ENCODE measurements at regions not wholly inside any gene's neighbourhood (a gene's known extent, or its start where the extent isn't known, plus 50 kb on each side); places are given as distances from the start of the nearest gene placed in this dataset.

- Histone ChIP-seq H3K27me3 (no peaks in the 10 kb centered on the region), H3K9me3 (no peaks in the 10 kb centered on the region), H3K4me3 (no peak overlapping the region), H3K36me3 (no peaks in the 10 kb centered on the region), H3K27ac (no peak overlapping the region), H3K4me1 (no peaks in the 10 kb centered on the region)
- intact Hi-C loops (cut with DNase I): no loop called here
- ATAC-seq: no peak
- no peak for TF ChIP-seq CTCF (IDR thresholded peaks at IDR 0.05)
- DNase-seq: no peak
Measured at GRCh38 chr1:232452736-232453440, 177.0 kb downstream of the SIPA1L2 start.

- Histone ChIP-seq H3K9me3 (no peaks in the 10 kb centered on the region), H3K4me1 (no peaks in the 10 kb centered on the region), H3K36me3 (no peaks in the 10 kb centered on the region), H3K27ac (no peak overlapping the region), H3K4me3 (no peak overlapping the region), H3K27me3 (no peaks in the 10 kb centered on the region)
- intact Hi-C loops (cut with DNase I): no loop called here
- no peak for TF ChIP-seq CTCF (IDR thresholded peaks at IDR 0.05)
- no peak for DNase-seq
- no peak for ATAC-seq
Measured at GRCh38 chr1:232452117-232452516, 177.8 kb downstream of the SIPA1L2 start.

GRCh38 chr1:232451506-232451905 lies 178.4 kb downstream of the SIPA1L2 start:
- Histone ChIP-seq H3K27ac (no peak overlapping the region), H3K4me3 (no peak overlapping the region), H3K9me3 (no peaks in the 10 kb centered on the region), H3K36me3 (no peaks in the 10 kb centered on the region), H3K4me1 (no peaks in the 10 kb centered on the region), H3K27me3 (no peaks in the 10 kb centered on the region)
- DNase-seq (no peak), ATAC-seq (no peak)
- no peak for TF ChIP-seq CTCF (IDR thresholded peaks at IDR 0.05)
- intact Hi-C loops (cut with DNase I): no loop called here

- TF ChIP-seq CTCF (IDR thresholded peaks at IDR 0.05): no peak
- Histone ChIP-seq H3K27me3 (no peaks in the 10 kb centered on the region), H3K4me3 (no peak overlapping the region), H3K4me1 (no peaks in the 10 kb centered on the region), H3K36me3 (no peaks in the 10 kb centered on the region), H3K9me3 (no peaks in the 10 kb centered on the region), H3K27ac (no peak overlapping the region)
- DNase-seq (no peak), ATAC-seq (no peak)
- intact Hi-C loops (cut with DNase I): no loop called here
Measured at GRCh38 chr1:232450615-232451014, 179.3 kb downstream of the SIPA1L2 start.

GRCh38 chr1:232447125-232447524 lies 182.8 kb downstream of the SIPA1L2 start:
- Histone ChIP-seq H3K4me1 (no peaks in the 10 kb centered on the region), H3K27me3 (no peaks in the 10 kb centered on the region), H3K4me3 (no peak overlapping the region), H3K27ac (no peak overlapping the region), H3K9me3 (no peaks in the 10 kb centered on the region), H3K36me3 (peaks cover 12% of the 10 kb centered on the region)
- ATAC-seq: no peak
- DNase-seq: no peak
- intact Hi-C loops (cut with DNase I): loop anchor here (10.0 kb wide), 1 partner anchor 178 kb away; no protein-coding TSS in a partner anchor
- no peak for TF ChIP-seq CTCF (IDR thresholded peaks at IDR 0.05)

All from upper lobe of right lung (tissue), 1 donor.